ENCODE measurements at regions not wholly inside any gene's neighbourhood (a gene's known extent, or its start where the extent isn't known, plus 50 kb on each side); places are given as distances from the start of the nearest gene placed in this dataset.

- no peak for DNase-seq (ENCODE audit: low spot score)
- TF ChIP-seq CTCF (IDR thresholded peaks at IDR 0.05; ENCODE audit: extremely low read depth, insufficient read depth, missing control alignments), result no peak
- in situ Hi-C loops (cut with MboI; ENCODE audit: low pct_unique_long_range_greater_than_20kb, low sequenced_read_pairs, unreplicated experiment), result no loop called here
These were observed 396.7 kb upstream of the RGMA start for GRCh38 chr15:93485438-93486327.

- no peak for DNase-seq (ENCODE audit: low spot score)
- in situ Hi-C loops (cut with MboI; ENCODE audit: low pct_unique_long_range_greater_than_20kb, low sequenced_read_pairs, unreplicated experiment), result no loop called here
- no peak for TF ChIP-seq CTCF (IDR thresholded peaks at IDR 0.05; ENCODE audit: extremely low read depth, insufficient read depth, missing control alignments)
These were observed 394.9 kb upstream of the RGMA start for GRCh38 chr15:93483923-93484322.

GRCh38 chr15:93482731-93483130 lies 393.7 kb upstream of the RGMA start:
- no peak for TF ChIP-seq CTCF (IDR thresholded peaks at IDR 0.05; ENCODE audit: extremely low read depth, insufficient read depth, missing control alignments)
- DNase-seq (ENCODE audit: low spot score), result no peak
- in situ Hi-C loops (cut with MboI; ENCODE audit: low pct_unique_long_range_greater_than_20kb, low sequenced_read_pairs, unreplicated experiment), result no loop called here

- in situ Hi-C loops (cut with MboI; ENCODE audit: low pct_unique_long_range_greater_than_20kb, low sequenced_read_pairs, unreplicated experiment), result no loop called here
- no peak for TF ChIP-seq CTCF (IDR thresholded peaks at IDR 0.05; ENCODE audit: extremely low read depth, insufficient read depth, missing control alignments)
- DNase-seq (ENCODE audit: low spot score), result no peak
These were observed 390.7 kb upstream of the RGMA start for GRCh38 chr15:93479715-93480114.

GRCh38 chr15:93478947-93479346 lies 389.9 kb upstream of the RGMA start:
- DNase-seq (ENCODE audit: low spot score), result no peak
- in situ Hi-C loops (cut with MboI; ENCODE audit: low pct_unique_long_range_greater_than_20kb, low sequenced_read_pairs, unreplicated experiment), result no loop called here
- no peak for TF ChIP-seq CTCF (IDR thresholded peaks at IDR 0.05; ENCODE audit: extremely low read depth, insufficient read depth, missing control alignments)

- in situ Hi-C loops (cut with MboI; ENCODE audit: low pct_unique_long_range_greater_than_20kb, low sequenced_read_pairs, unreplicated experiment), result no loop called here
- DNase-seq (ENCODE audit: low spot score), result no peak
- no peak for TF ChIP-seq CTCF (IDR thresholded peaks at IDR 0.05; ENCODE audit: extremely low read depth, insufficient read depth, missing control alignments)
These were observed 388.7 kb upstream of the RGMA start for GRCh38 chr15:93477721-93478120.

All from GM13977 (cell line).